ENCODE measurements at regions not wholly inside any gene's neighbourhood (a gene's known extent, or its start where the extent isn't known, plus 50 kb on each side); places are given as distances from the start of the nearest gene placed in this dataset.

DNA sequence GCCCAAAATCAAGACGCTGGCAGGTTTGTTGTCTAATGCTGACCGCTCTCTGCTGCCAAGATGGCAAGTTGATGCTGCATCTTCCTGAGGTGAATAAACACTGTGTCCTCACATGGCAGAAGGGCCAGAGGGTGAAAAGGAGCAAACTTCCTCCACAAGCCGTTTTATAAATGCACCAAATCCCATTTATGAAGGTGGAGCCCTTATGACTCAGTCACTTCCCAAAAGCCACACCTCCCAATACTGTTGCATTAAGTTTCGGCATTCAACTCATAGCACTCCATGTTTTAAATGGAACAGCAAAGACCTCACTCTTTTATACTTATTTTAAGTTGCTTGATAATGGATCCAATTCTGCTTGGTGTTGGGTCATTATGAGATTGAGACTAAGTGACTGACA, 316.6 kb downstream of the RFPL4B start:
- intact Hi-C loops (cut with micrococcal nuclease; ENCODE audit: unreplicated experiment) (no loop called here), in situ Hi-C loops (cut with HindIII; ENCODE audit: low pct_unique_long_range_greater_than_20kb, low sequenced_read_pairs) (no loop called here)
- H3K36me3 ChIP-seq (ENCODE audit: control insufficient read depth, insufficient read depth, low read length): no peaks in the 10 kb centered on the region
- DNase-seq (ENCODE audit: low read depth, low spot score) (no peak), ATAC-seq (no peak)
- no peak overlapping the region for H3K4me3 ChIP-seq (ENCODE audit: low read depth in 2 of 2, low read length in 2 of 2)
- POLR2A ChIA-PET: no interaction called here
- no TSS peak for BruUV-seq (replicated peaks)
- CTCF ChIA-PET: no interaction called here
- no peak overlapping the region for H3K27ac ChIP-seq (ENCODE audit: low read length)
- no peaks in the 10 kb centered on the region for H3K4me1 ChIP-seq (ENCODE audit: control insufficient read depth, insufficient read depth, low read length)
- H3K9me3 ChIP-seq (ENCODE audit: control insufficient read depth, insufficient read depth, low read depth, low read length): no peaks in the 10 kb centered on the region
- no peaks in the 10 kb centered on the region for H3K27me3 ChIP-seq (ENCODE audit: control insufficient read depth, insufficient read depth, low read length)
- TF ChIP-seq SIN3A (IDR thresholded peaks at IDR 0.05; ENCODE audit: borderline replicate concordance, insufficient read depth, low read depth, low read length) (no peak), CTCF (IDR thresholded peaks at IDR 0.05) (no peak), POLR2AphosphoS5 (IDR thresholded peaks at IDR 0.05; ENCODE audit: low read depth, low read length) (no peak), TCF7L2 (IDR thresholded peaks at IDR 0.05; ENCODE audit: low read depth, low read length) (no peak)
- TF ChIP-seq, protein P1, sequence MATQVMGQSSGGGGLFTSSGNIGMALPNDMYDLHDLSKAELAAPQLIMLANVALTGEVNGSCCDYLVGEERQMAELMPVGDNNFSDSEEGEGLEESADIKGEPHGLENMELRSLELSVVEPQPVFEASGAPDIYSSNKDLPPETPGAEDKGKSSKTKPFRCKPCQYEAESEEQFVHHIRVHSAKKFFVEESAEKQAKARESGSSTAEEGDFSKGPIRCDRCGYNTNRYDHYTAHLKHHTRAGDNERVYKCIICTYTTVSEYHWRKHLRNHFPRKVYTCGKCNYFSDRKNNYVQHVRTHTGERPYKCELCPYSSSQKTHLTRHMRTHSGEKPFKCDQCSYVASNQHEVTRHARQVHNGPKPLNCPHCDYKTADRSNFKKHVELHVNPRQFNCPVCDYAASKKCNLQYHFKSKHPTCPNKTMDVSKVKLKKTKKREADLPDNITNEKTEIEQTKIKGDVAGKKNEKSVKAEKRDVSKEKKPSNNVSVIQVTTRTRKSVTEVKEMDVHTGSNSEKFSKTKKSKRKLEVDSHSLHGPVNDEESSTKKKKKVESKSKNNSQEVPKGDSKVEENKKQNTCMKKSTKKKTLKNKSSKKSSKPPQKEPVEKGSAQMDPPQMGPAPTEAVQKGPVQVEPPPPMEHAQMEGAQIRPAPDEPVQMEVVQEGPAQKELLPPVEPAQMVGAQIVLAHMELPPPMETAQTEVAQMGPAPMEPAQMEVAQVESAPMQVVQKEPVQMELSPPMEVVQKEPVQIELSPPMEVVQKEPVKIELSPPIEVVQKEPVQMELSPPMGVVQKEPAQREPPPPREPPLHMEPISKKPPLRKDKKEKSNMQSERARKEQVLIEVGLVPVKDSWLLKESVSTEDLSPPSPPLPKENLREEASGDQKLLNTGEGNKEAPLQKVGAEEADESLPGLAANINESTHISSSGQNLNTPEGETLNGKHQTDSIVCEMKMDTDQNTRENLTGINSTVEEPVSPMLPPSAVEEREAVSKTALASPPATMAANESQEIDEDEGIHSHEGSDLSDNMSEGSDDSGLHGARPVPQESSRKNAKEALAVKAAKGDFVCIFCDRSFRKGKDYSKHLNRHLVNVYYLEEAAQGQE (IDR thresholded peaks at IDR 0.05; ENCODE audit: insufficient read depth in 1 of 2, low read depth in 2 of 2, low read length in 1 of 2): no peak

DNA sequence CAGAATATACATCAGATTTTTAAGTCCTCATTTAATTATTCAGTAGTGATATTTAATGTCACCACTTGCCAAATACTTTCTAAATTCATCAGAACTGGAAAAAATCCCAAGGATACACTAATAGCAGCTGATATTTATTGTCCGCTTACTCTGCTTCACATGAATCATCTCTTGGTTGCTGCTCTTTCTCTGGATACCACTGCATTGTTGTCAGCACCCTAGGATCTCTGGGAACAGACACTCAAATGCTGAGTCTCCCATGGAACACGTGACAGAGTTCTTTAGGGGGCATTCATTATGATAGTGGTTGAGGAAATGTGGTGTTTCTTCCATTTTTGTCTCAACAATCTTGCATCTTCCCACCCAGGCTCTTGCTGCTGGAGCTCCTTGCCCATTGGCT, 318.0 kb downstream of the RFPL4B start:
- no peaks in the 10 kb centered on the region for H3K9me3 ChIP-seq (ENCODE audit: control insufficient read depth, insufficient read depth, low read depth, low read length)
- DNase-seq (ENCODE audit: low read depth, low spot score): no peak
- CTCF ChIA-PET: interaction anchor here (0.7 kb wide), 1 partner anchor 811 kb away, joined by 8 read pairs; no protein-coding TSS in a partner anchor
- no peaks in the 10 kb centered on the region for H3K4me1 ChIP-seq (ENCODE audit: control insufficient read depth, insufficient read depth, low read length)
- BruUV-seq (replicated peaks): no TSS peak
- in situ Hi-C loops (cut with HindIII; ENCODE audit: low pct_unique_long_range_greater_than_20kb, low sequenced_read_pairs) (no loop called here), intact Hi-C loops (cut with micrococcal nuclease; ENCODE audit: unreplicated experiment) (no loop called here)
- H3K36me3 ChIP-seq (ENCODE audit: control insufficient read depth, insufficient read depth, low read length): no peaks in the 10 kb centered on the region
- TF ChIP-seq TCF7L2 (IDR thresholded peaks at IDR 0.05; ENCODE audit: low read depth, low read length): no peak
- no peak for ATAC-seq
- H3K27ac ChIP-seq (ENCODE audit: low read length): no peak overlapping the region
- no peaks in the 10 kb centered on the region for H3K27me3 ChIP-seq (ENCODE audit: control insufficient read depth, insufficient read depth, low read length)
- H3K4me3 ChIP-seq (ENCODE audit: low read depth in 2 of 2, low read length in 2 of 2): no peak overlapping the region
- POLR2A ChIA-PET: no interaction called here

DNA sequence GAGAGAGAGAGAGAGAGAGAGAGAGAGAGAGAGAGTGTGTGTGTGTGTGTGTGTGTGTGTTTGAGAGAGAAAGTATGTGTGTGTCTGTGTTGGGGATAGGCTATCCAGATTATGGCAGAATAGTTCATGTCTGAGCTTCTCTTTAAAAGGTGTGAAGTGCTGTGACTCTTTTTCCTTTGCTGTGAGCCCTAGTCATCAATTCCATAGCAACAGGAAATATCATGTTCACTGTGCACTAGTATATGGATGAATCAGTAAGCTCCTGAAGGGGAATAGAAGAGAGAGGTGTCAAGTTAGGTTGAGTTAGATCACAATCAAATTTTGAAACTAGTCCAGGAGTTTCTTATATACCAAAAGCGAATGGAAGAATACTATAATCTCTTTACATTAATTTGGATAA, 318.7 kb downstream of the RFPL4B start:
- in situ Hi-C loops (cut with HindIII; ENCODE audit: low pct_unique_long_range_greater_than_20kb, low sequenced_read_pairs) (no loop called here), intact Hi-C loops (cut with micrococcal nuclease; ENCODE audit: unreplicated experiment) (no loop called here)
- TF ChIP-seq POLR2AphosphoS5 (IDR thresholded peaks at IDR 0.05; ENCODE audit: low read depth, low read length): no peak
- TF ChIP-seq TCF7L2 (IDR thresholded peaks at IDR 0.05; ENCODE audit: low read depth, low read length): no peak
- TF ChIP-seq SIN3A (IDR thresholded peaks at IDR 0.05; ENCODE audit: borderline replicate concordance, insufficient read depth, low read depth, low read length): no peak
- no peak for TF ChIP-seq CTCF (IDR thresholded peaks at IDR 0.05)
- TF ChIP-seq, protein P1 (IDR thresholded peaks at IDR 0.05; ENCODE audit: insufficient read depth in 1 of 2, low read depth in 2 of 2, low read length in 1 of 2): no peak
- no peaks in the 10 kb centered on the region for H3K9me3 ChIP-seq (ENCODE audit: control insufficient read depth, insufficient read depth, low read depth, low read length)
- ChIA-PET CTCF (interaction anchor here (0.7 kb wide), 1 partner anchor 812 kb away, joined by 8 read pairs; no protein-coding TSS in a partner anchor), POLR2A (no interaction called here)
- H3K4me1 ChIP-seq (ENCODE audit: control insufficient read depth, insufficient read depth, low read length): no peaks in the 10 kb centered on the region
- no peak overlapping the region for H3K4me3 ChIP-seq (ENCODE audit: low read depth in 2 of 2, low read length in 2 of 2)
- no peak for DNase-seq (ENCODE audit: low read depth, low spot score)
- BruUV-seq (replicated peaks): no TSS peak
- H3K36me3 ChIP-seq (ENCODE audit: control insufficient read depth, insufficient read depth, low read length): no peaks in the 10 kb centered on the region
- no peak for ATAC-seq
- H3K27me3 ChIP-seq (ENCODE audit: control insufficient read depth, insufficient read depth, low read length): no peaks in the 10 kb centered on the region
- H3K27ac ChIP-seq (ENCODE audit: low read length): no peak overlapping the region
